ENCODE measurements at regions not wholly inside any gene's neighbourhood (a gene's known extent, or its start where the extent isn't known, plus 50 kb on each side); places are given as distances from the start of the nearest gene placed in this dataset.

DNA sequence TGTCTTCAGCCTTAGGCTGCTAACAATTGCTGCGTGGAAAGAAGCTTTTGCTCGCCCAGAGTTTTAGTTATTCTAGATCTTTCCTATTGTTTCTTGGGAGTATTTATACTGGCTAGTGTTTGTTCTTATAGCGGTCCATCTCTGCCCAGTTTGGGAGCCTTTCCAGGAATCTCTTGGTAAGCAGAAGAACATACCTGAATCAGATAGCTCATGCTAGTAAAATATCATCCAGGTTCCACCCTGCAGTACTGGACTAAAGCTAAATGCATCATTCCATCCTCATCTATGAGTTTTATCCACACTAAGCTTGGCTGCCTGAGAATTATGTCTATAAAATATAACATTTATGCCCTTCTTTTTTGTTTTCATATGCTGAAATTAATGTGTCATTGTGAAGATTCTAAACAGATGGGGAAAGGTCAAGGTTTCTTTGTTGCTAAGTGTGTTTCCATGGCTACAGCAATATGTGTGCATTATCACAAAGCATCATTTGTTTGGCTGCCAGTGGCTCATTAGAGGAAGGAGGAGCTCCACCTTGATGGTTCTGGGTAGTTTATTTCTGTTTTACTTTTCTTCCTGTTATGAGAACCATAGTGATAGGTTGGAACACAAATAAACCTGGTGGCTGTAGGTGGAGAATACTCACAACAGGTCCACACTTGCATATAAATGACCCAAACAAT, 182.8 kb downstream of the PIK3C3 start:
- no peak for DNase-seq (ENCODE audit: low read depth)

DNA sequence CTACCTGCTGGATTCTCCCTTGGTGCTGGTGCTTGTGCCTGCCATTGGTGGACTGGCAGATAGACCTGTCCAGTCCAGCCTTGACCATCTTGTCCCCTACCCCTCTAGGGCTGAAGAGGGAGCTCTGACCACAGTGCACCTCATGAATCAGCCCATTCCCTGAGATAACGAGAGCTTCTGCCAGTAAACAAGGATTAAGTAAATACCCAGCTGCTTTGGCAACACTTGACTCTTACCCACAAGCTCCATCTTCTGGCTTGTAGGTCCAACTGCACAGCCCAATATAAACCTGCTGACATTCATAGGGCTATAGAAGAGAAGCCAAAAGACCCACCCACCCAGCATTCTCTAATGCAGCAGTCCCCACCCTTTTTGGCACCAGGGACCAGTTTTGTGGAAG, 186.4 kb downstream of the PIK3C3 start:
- DNase-seq (ENCODE audit: low read depth), result no peak

- no peak for DNase-seq (ENCODE audit: low read depth)
Observed at GRCh38 chr18:42155024-42155423, 200.0 kb downstream of the PIK3C3 start.

DNA sequence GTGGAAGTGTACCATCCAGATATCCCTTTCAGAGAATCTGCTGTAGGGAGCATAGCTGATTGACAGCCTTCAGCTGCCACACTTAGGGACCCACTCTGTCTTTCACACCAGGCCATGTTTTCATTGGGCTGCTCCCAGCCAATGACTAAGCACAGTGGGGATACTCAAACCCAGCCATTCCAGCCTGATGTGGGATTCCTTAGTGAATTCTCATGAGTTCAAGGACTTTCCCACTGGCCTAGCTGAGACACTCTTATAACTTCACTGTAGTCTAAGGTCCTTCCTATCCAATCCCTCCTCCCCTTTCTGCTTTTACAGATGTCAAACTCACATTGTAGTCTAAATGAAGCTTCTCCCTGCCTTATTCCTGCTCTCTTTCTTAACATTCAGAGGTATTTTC, 201.2 kb downstream of the PIK3C3 start:
- DNase-seq (ENCODE audit: low read depth), result no peak

DNA sequence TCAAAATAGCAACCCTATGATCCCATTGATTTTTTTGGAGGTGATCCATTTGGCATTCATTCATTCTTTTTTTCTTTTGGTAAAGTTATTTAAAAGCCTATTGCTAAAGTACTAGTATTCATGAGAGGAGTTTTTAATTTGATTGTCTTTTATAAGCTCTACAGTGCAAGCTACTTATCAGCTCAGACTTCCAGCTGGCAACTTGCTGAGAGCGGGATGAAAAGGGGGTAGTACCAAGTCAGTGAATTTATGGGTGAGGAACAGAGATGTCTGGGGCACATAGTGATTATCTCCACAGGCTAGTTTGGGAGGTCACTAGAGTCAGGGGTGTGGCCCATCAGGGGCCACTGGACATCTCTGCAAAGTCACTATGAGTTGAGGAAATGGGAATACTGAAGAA, 202.4 kb downstream of the PIK3C3 start:
- DNase-seq (ENCODE audit: low read depth), result no peak

GRCh38 chr18:42157878-42158277, 202.8 kb downstream of the PIK3C3 start:
- no peak for DNase-seq (ENCODE audit: low read depth)

- DNase-seq (ENCODE audit: low read depth), result no peak
Observed at GRCh38 chr18:42159146-42159545, 204.1 kb downstream of the PIK3C3 start.

GRCh38 chr18:42163321-42163720, 208.3 kb downstream of the PIK3C3 start:
- no peak for DNase-seq (ENCODE audit: low read depth)

DNA sequence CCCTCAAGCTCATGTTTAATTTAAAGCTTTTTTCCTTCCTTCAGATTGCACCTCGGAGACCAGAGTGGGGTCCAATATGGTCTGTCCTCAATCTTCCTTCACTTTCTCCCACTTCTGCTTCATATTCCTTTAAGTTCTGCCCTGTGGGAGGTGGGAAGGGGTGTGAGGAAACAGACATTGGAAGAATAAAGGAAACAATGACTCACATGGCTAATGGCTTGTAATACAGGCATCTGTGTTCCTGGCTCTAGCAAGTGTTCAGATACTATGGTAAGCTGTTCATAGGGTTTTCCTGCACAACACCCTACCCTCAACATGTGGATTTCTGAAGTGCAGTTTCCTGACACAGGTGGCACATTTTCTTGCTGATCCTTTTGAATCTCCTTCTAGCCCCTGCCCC, 209.5 kb downstream of the PIK3C3 start:
- DNase-seq (ENCODE audit: low read depth), result no peak

DNA sequence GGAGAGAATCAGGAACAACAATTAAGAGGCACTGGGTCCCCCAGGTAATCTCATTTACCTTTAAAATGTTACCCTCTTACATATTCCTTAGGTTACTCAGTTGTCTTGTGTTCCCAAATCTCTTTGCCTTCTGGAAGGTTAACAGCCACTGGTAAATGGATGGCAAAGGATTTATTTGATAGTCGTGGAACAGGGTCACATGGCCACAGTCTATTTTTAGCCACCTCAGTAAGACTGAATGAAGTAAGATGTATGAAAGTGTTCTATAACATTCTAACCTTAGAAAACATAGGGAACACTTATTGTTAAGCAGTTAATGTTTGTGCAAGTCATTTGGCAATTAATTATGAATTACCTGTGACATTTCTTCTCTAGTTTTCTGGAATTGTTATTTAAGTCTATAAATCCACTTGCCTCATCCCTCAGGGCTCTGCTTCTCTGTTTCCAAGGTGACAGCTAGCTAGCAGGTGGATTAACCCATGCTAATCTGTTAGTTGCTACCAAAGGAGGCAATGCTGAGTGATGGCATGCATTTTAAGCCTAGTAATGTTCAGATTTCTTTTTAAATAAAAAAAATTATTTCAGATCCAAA, 211.0 kb downstream of the PIK3C3 start:
- DNase-seq (ENCODE audit: low read depth), result no peak

DNA sequence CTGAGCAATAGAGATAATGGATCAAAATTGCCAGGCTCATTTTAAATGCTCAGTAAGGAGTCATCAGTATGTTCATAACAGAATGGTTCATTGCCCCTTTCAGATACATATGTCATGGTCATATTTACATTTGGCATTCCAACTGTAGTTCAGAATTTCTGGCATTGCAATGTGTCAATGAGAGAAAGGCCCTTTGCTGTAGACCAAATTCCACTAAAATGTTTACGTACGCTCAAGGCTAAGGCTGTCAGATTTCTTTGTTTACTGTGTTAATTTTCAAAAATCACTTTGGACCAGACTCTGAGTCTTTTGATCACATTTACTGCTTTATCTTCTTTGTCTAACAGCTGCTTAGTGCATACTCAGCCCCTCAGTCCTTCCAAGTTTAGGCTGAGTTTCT, 213.5 kb downstream of the PIK3C3 start:
- no peak for DNase-seq (ENCODE audit: low read depth)

DNA sequence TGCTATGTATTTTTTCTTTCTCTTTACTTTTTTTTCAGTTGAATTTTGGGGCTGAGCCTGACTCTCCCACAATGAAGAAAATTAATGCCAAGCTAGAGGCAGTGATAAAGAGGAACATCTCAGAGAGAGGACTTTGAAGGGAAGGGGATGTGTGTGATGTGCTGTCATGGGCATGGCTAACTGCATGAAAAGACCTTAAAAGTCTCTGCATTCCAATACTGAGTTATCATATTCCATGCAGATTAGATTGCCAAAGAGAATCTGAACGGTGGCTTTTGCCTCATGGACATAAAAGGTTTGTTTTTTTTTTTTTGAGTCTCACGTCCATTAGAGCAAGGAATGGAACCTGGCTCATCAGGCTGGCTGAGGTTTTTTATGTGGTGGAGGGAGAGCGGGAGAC, 213.9 kb downstream of the PIK3C3 start:
- no peak for DNase-seq (ENCODE audit: low read depth)

DNA sequence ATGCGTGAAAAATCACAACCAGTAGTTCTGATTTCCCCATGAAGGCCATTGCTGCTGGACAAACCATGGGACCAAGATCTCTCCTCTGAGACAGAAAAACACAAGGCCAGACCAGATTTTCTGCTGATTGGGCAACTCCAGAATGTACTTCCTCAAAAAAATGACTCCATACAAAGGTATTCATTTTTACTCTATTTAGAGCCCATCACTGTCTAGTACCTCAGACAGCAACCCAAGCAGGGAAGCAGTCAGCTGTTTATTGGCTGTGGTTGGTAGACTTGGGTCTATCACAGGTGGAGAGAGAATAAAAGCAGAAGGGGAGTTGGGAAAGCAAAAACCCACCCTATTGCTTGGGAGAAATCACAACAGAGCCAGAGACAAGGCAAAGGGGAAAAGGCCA, 219.9 kb downstream of the PIK3C3 start:
- DNase-seq (ENCODE audit: low read depth), result no peak

- no peak for DNase-seq (ENCODE audit: low read depth)
Observed at GRCh38 chr18:42176599-42176998, 221.6 kb downstream of the PIK3C3 start.

- no peak for DNase-seq (ENCODE audit: low read depth)
Observed at GRCh38 chr18:42177390-42177789, 222.4 kb downstream of the PIK3C3 start.

- DNase-seq (ENCODE audit: low read depth), result no peak
Observed at GRCh38 chr18:42178376-42179080, 223.5 kb downstream of the PIK3C3 start.

DNA sequence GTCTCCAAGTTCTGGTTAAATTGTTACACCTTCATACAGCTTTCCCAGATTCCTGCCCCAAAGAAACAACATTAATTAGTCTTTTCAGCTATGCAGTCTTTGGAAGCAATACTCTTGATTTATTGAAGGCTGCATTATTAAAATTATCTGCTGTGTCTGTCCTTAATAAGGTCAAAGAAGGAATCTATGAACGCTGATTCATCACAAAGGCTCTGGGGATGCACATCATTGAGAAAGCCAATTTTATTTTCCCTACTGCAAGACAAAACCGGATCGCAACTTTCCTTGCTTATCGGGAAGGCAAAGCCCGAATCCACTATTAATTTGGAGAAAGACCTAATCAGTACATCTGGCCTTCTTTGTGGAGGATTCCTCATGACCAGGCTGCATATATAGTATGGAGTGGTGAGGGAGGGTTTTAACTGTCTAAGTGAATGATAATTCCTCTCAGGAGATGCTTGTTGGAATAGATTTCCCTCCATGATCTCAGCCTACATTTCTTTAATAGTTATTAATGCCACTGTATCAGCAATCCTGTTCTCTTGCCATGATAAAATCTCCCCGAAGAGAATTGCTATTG, 224.6 kb downstream of the PIK3C3 start:
- no peak for DNase-seq (ENCODE audit: low read depth)

DNA sequence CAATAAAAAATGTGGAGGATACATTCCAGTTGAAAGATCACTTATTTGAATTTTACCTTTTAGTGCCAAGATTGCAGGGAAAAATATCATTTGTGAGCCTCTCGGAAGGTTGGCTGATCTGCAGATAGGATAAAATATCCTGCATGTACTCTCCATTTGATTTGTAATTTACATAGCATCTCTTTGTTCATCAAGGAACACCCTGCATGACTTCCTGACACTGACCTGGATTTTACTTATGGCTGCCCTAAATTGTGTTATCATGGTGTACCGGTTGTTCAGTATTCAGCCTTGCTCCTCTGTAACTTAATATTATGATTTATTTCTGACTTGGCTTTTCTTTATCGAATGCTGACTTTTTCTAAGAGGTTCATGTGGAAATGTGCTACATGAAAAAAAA, 226.4 kb downstream of the PIK3C3 start:
- DNase-seq (ENCODE audit: low read depth), result no peak

DNA sequence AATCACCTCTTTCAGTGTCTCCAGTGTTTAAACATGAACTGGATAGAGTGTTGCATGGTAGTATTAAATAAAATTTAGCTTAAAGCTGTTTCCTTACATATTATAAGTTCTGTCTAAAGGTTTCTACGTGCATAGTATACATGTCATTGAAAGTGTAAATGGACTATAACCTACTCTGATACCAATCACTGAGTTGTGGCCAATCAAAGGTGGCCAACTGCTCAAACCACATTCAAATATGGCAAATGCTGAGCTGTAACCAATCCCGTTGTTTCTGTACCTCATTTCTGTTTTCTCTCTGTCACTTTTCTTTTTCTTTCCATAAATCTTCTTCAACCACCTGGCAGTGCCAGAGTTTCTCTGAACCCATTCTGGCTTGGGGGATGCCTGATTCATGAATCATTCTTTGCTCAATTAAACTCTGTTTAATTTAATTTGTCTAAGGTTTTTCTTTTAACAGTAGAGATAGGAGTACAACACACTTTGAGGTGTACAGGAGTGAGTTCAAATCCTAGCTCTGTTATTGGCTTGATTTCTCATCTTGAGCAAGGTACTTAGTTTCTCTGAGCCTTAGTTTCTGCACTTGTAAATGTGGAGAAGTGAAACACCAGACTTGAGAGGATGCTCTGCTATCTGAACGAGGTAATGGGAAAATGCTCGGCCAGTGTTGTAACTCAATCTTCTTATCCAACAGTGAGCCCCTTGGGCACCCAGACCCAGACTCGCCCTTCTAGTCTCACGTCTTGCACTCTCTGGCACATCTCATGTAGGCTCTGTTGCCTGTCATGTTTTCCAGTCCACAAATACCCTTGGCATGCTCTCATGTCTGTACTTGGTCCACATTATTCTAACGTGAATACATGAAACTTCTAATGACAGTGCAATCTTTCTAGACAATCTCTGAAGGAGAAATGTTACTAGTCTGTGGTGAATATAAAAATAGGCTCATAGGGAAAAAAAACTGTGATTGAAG, 228.0 kb downstream of the PIK3C3 start:
- no peak for DNase-seq (ENCODE audit: low read depth)

DNA sequence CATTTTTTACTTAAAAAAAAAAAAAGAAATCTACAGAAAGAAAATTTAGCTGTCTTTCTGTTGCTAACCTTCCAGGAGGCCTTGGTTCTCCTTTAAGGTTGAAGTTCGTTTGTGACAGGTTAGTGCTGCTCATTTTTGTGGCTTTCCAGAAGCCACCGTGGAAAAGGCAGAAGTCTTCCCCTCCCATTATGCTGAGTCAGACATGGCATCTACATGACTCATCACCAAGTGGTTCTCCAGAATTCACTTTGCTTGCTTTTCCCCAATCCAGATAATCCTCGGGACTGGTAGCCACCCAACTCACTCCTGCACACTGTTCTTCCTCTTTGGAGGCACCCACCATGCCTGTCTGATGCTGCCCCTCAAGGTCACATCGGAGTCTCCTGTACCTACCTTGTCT, 228.7 kb downstream of the PIK3C3 start:
- no peak for DNase-seq (ENCODE audit: low read depth)

DNA sequence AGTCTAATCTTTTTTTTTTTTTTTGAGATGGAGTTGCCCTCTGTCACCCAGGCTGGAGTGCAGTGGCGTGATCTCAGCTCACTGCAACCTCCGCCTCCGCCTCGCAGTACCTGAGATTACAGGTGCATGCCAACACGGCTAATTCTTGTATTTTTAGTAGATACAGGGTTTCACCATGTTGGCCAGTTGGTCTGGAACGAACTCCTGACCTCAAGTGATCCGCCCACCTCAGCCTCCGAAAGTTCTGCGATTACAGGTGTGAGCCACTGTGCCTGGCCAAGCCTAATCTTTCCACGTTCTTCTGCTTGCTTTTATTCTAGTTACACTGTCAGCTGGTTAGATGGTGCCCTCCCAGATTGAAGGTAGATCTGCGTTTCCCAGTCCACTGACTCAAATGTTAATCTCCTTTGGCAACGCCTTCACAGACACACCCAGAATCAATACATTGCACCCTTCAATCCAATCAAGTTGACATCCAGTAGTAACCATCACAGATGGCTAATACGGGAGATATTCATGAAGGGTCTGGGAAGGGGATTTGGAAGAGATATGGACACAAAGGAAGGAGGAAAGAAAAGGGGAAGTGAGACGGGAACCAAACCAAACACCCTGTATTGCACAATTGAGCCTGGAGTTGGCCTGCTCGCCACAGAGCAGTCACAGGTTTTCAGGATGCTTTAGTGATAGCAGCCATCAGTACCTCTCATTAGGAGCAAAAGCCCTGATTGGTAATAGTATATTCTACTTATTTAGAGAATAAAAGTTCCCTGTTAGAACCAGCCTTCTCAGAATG, 229.8 kb downstream of the PIK3C3 start:
- no peak for DNase-seq (ENCODE audit: low read depth)

Data from forelimb muscle (tissue), 1 donor.